Jurkat, Clone E6-1 (cell line): ENCODE measurements at regions not wholly inside any gene's neighbourhood (a gene's known extent, or its start where the extent isn't known, plus 50 kb on each side); places are given as distances from the start of the nearest gene placed in this dataset.
"Not testable (repeated sequence)": the region's sequence is repeated elsewhere in the genome, so short reads cannot be mapped to it uniquely, and the experiment has no call there.

Experiments used
- DNase-seq: peaks from one replicate; pipeline ENCODE4 v3.0.0-alpha.2; 2011; ENCODE audit warnings: low read depth, low spot score
- H3K4me3 ChIP-seq: 2 replicates; pipeline ENCODE4 v1.5.1; 2011; ENCODE audit warnings: mild to moderate bottlenecking, low read length, control low read depth, moderate library complexity

DNA sequence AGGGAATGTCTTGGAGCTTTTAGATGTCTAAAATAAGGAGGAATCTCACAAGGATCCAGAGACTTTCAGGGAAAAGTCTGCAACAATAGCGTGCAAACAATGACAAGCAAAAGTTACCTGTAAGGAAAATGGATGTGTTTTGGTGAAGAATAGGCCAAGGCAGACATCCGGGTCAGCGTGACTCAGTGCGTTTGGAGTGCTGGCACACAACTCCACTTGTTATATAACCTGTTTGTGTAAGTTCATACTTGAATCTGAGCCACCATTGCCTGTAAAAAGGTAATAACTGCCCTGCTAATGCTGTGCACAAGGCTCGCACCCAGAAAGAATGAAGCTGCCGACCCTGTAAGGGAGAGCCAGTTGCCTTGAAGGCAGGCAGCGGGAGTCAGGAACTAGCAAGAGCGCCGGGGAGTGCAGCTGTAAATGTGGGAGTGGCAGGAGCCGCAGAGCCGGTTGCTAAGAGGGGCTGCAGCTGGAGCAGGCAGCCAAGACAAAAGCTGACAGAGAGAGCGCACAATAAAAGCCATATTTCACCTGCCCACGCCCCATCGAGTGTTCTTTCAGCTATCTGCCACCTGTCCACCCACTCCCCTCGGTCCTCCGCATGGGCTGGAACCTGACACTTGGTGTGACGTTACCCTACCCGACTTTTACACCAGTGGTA, 638.5 kb upstream of the MIS18BP1 start:
- DNase-seq = no peak

GRCh38 chr14:45888766-45889285, 635.8 kb upstream of the MIS18BP1 start:
- not testable (repeated sequence) for H3K4me3 ChIP-seq, DNase-seq

More for the DNA sequence above, 638.5 kb upstream of the MIS18BP1 start:
- H3K4me3 ChIP-seq = no peak overlapping the region

- H3K4me3 ChIP-seq = no peak overlapping the region
- no peak for DNase-seq
Observed at GRCh38 chr14:45877981-45878380, 625.0 kb upstream of the MIS18BP1 start.

DNA sequence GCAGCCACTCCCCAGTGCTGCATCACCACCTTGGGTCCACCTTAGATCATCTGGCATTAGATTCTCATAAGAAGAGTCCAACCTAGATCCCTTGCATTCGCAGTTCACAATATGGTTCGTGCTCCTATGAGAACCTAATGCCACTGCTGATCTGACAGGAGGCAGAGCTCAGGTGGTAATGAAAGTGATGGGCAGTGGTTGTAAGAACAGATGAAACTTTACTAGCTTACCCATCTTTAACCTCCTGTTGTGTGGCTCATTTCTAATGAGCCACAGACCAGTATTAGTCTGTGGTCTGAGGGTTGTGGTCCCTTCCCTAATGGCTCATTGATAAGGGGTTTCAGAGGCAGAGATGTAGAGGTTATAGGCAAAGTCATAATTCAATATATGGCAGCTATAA, 615.9 kb upstream of the MIS18BP1 start:
- no peak for DNase-seq
- no peak overlapping the region for H3K4me3 ChIP-seq

GRCh38 chr14:45868377-45868776, 615.4 kb upstream of the MIS18BP1 start:
- H3K4me3 ChIP-seq = no peak overlapping the region
- no peak for DNase-seq

DNA sequence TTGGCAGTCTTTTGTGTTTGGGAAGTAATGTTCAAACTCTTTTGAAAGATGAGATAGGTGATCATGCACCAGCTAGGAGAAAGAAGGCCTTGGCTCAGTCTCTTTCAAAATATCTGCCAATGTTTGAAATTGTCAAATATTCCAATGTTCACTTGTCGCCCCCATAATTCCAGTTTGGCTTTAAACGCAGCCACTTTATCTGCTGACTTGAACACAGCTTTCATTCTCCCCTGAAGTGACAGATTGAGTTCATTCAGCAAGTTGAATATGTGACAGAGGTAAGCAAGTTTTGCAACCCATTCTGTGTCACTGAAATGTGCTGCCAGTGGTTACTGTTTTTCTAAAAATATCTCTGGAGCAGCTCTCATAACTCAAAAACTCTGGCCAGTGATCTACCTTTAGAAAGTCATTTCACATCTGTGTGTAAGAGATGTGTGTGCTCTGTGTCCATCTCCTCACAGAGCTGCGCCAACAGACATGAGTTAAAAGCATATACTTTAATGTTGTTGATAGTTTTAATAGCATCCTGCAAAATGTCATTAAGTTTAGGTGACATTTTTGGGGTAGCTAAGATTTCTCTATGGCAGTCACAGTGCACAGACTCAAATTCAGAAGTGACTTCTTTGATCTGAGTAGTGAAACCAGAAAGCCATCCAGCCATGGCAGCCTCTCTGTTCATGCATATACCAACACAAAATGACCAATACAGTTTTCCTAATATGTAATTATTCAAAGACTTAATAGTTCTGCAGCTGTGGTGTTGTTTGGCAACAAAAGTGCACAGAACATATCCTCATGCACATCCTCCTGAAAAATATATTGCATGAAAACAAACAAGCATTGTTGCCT, 614.3 kb upstream of the MIS18BP1 start:
- no peak overlapping the region for H3K4me3 ChIP-seq
- no peak for DNase-seq

DNA sequence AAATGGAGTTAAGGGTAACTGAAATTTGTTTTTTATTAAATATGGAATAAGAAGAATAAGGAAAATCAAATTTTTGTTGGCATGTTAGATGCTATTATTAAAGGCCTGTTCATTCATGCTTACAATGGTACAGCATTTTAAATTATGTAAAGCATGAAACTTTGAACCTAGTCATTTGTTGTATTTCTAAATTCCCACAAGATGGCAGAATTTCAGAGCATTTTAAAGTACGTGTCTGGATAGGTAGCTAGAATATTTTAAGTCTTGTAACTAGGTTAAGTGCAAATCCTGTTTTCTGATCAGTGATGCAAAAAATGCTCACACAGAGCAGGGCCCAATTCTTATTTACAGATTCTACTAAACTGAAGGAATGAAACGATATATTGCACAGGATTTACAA, 585.6 kb upstream of the MIS18BP1 start:
- DNase-seq = peak; percentile 8
- no peak overlapping the region for H3K4me3 ChIP-seq

GRCh38 chr14:45819107-45819506, 566.1 kb upstream of the MIS18BP1 start:
- DNase-seq = no peak
- H3K4me3 ChIP-seq = no peak overlapping the region

- no peak for DNase-seq
- H3K4me3 ChIP-seq = no peak overlapping the region
Observed at GRCh38 chr14:45811155-45811554, 558.2 kb upstream of the MIS18BP1 start.

DNA sequence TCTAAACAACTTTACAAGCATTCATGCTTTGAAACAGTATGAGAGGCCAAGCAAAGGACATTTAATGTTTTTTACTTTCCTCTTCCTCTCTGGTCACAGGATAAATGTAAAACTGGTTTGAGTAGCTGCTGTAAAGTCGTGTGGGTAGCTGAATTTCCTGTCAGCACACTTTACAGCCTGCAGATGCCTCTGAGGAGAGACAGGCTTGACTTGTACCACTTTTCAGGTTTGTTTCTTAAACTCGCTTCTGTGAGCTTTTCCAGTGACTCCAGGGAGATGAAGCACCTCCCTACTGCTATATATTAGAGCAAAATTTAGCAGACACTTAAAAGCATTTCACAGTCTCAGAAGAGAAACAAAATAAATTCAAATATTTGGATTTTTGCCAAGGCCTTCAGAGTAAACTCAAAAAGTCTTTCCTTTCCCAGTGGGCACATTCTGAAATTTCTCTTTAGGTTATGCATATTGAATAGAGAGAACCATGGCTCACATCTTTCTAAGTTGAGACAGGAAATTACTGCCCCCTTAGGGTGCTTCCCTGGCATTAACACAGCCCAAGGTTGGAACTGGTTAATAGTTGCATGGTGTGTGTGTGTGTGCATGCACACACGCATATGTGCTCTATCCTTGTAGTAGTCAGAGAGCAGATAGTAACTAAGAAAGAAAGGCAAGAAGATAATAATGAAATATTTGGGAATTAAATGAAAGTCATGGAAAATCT, 557.3 kb upstream of the MIS18BP1 start:
- no peak for DNase-seq
- no peak overlapping the region for H3K4me3 ChIP-seq

- DNase-seq = no peak
- no peak overlapping the region for H3K4me3 ChIP-seq
Observed at GRCh38 chr14:45807178-45807899, 554.3 kb upstream of the MIS18BP1 start.

DNA sequence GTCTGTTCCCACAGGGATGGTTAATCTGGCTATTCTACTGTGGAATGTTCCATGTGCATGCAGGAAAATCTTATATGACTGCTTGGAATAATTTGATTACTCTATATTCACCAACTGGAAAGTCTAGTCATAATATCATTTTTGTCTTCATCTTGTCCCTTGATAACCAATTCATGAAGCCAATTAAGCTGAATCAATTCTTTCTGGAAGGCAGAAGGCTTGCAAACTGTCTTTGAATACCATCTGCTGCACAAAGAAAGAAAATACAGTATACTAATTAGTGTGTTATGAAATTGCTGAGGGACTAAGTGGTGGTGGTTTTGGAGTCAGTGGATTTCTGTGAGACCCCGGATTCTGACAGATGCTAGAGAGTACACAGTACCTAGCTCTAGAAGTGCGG, 546.5 kb upstream of the MIS18BP1 start:
- H3K4me3 ChIP-seq = no peak overlapping the region
- no peak for DNase-seq

- no peak overlapping the region for H3K4me3 ChIP-seq
- DNase-seq = no peak
Observed at GRCh38 chr14:45798659-45799058, 545.7 kb upstream of the MIS18BP1 start.

DNA sequence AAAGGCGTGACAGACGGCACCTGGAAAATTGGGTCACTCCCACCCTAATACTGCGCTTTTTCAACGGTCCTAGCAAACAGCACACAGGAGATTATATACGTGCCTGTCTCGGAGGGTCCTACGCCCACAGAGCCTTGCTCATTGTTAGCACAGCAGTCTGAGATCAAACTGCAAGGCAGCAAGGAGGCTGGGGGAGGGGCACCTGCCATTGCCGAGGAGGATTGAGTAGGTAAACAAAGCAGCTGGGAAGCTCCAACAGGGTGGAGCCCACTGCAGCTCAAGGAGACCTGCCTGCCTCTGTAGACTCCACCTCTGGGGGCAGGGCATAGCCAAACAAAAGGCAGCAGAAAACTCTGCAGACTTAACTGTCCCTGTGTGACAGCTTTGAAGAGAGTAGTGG, 543.0 kb upstream of the MIS18BP1 start:
- not testable (repeated sequence) for H3K4me3 ChIP-seq, DNase-seq

DNA sequence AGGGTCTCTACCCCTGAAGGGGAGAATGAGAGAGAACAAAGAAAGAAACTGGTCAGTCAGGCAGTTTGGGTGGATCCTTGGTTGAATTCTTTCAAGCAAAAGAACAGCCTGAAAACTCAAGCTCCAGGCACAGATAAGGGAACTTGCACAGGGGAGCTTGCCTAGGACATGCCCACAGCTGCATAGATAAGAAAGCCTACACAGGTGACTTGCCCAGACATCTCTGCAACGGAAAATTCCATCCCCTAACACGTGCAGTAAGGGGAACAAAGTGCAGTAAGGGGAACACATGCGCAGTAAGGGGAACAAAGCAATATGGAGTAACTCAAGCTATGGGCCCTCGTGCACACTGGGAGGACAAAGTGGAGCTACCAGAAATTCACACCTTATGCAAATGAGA, 540.1 kb upstream of the MIS18BP1 start:
- no peak overlapping the region for H3K4me3 ChIP-seq
- DNase-seq = no peak

DNA sequence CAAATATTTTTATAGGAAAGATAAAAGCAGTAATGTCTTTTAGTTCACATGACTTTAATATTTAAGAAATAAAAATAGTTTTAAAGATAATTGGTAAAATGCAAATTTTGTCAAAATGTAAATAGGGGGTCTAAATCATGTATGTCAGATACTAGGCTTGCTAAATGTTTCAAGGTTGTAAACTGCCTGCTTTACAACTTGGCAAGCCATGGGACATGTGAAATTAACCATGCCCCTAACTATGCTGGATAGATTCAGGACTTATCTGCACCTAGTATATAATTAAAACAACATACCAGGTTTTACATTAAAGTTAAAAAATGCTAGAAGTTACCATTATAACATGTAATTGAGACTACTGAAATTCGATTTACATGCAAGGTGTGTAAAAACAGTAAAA, 537.3 kb upstream of the MIS18BP1 start:
- no peak for DNase-seq
- no peak overlapping the region for H3K4me3 ChIP-seq

DNA sequence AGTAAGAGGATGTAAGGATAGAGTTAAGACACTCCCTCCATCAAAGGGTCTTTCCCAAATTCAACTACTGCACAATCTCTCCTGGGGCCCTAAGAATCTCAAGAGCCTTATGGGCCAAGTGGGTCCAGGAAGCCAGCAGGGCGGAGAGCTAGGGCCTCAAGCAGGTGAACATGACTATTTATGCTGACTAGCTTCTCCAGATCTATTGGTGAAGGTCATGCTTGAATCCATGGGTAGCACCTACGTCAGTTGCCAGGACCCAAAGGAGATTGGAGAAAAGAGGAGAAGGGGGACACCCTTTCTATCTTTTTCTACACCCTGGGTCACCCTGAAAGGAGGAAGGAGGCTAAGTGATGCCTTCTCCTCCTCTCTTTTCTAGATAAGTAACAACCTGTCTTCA, 534.2 kb upstream of the MIS18BP1 start:
- no peak for DNase-seq
- no peak overlapping the region for H3K4me3 ChIP-seq

- no peak for DNase-seq
- no peak overlapping the region for H3K4me3 ChIP-seq
Observed at GRCh38 chr14:45786266-45786665, 533.3 kb upstream of the MIS18BP1 start.

GRCh38 chr14:45785240-45785639, 532.2 kb upstream of the MIS18BP1 start:
- no peak for DNase-seq

More at GRCh38 chr14:45785240-45785639, 532.2 kb upstream of the MIS18BP1 start:
- no peak overlapping the region for H3K4me3 ChIP-seq
